Heart right ventricle (tissue), 16 donors: ENCODE measurements at regions not wholly inside any gene's neighbourhood (a gene's known extent, or its start where the extent isn't known, plus 50 kb on each side); places are given as distances from the start of the nearest gene placed in this dataset.
A peak's percentile ranks its signal among the peaks of the same experiment; 100 is the strongest.

ENCODE experiments used
- ATAC-seq, 8 donors: fragments of 200-7000 bp; cut with Tn5 transposase; one replicate each; pipeline ENCODE4 v1.9.1; 2020; ENCODE audit warnings: mild to moderate bottlenecking in 8 of 8, moderate library complexity in 8 of 8, moderate number of reproducible peaks in 1 of 8
- DNase-seq, 2 donors: peaks; one replicate each; pipeline ENCODE4 v3.0.0-alpha.2; 2020
- H3K27ac ChIP-seq, 10 donors: fragments of 200-600 bp; sonication (generic) in 2 of 10; one replicate each; pipeline versions ENCODE4 v1.5.0 to v1.8.0; 2020 to 2022; ENCODE audit warnings: mild to moderate bottlenecking in 3 of 10
- H3K27me3 ChIP-seq, 7 donors: fragments of 200-600 bp; one replicate each; pipeline ENCODE4 v1.8.0; 2021 to 2022; ENCODE audit warnings: mild to moderate bottlenecking in 2 of 7
- H3K36me3 ChIP-seq, 9 donors: fragments of 200-600 bp; sonication (generic) in 1 of 9; one replicate each; pipeline versions ENCODE4 v1.5.0 to v1.8.0; 2020 to 2022; ENCODE audit warnings: mild to moderate bottlenecking in 2 of 9
- H3K4me1 ChIP-seq, 9 donors: fragments of 200-600 bp; sonication (generic) in 1 of 9; one replicate each; pipeline versions ENCODE4 v1.5.0 to v1.8.0; 2020 to 2022; ENCODE audit warnings: mild to moderate bottlenecking in 4 of 9
- H3K4me3 ChIP-seq, 10 donors: fragments of 200-600 bp; sonication (generic) in 2 of 10; one replicate each; pipeline versions ENCODE4 v1.5.0 to v1.8.0; 2020 to 2022; ENCODE audit warnings: mild to moderate bottlenecking in 7 of 10, moderate library complexity in 2 of 10
- H3K9me3 ChIP-seq, 11 donors: fragments of 200-600 bp in 10 of 11; sonication (generic) in 2 of 11; one replicate each; pipeline versions ENCODE4 v1.5.0 to v1.8.0; 2013 to 2022; ENCODE audit warnings: mild to moderate bottlenecking in 2 of 11, control low read depth in 1 of 11, moderate library complexity in 1 of 11
- WGBS, 2 donors: extraction: QIAGEN DNeasy Blood & Tissue Kit; methylation state at CpG; one replicate each; pipeline ENCODE4 v1.1.7; 2013; ENCODE audit warnings: inconsistent platforms in 1 of 2; 5-methylcytosine and 5-hydroxymethylcytosine counted together
- intact Hi-C, 10 donors: fragments of 100-400 bp; cut with DNase I; formaldehyde crosslinking; loops; one replicate each; pipeline versions ENCODE4 v1.11.1 to v1.14.2; 2022
- TF ChIP-seq, protein P1 (sequence below), 9 donors: fragments of 200-600 bp; sonication (generic) in 2 of 9; IDR thresholded peaks; one replicate each; pipeline versions ENCODE4 v1.5.0 to v1.8.0; 2021 to 2022; ENCODE audit warnings: antibody characterized with exemption in 9 of 9, mild to moderate bottlenecking in 5 of 9, moderate library complexity in 1 of 9
- donor health status: Arrhythmogenic right ventricular cardiomyopathy.
- donor health status: ischemic (EF 13 %, LVEDD 7.1; RV severe dilation, severe dysfunction).
- donor health status: healthy with polysubstance abuse.
- donor health status: DM: no; HTN: yes; CAD: no.
- donor health status: DM: no; HTN: no; CAD: no.
- donor health status: ischemic (EF 25% LVEDD 6.9; RV normal size, moderate dysfunction).
- donor health status: ischemic (EF 25% LVEDD 5.7; RV mildly dilated, moderate dysfunction).
- donor health status: healthy.
- donor health status: DM: yes; HTN: yes; CAD: no.
- donor health status: Ischemic cardiomyopathy.
- donor health status: ischemic (EF 35%, LVEDD 5.7; RV mildly dilated, moderate dysfunction).
- donor health status: nonischemic (EF 11% LVEDD 7.7; RV severe dilation, severe dysfunction).
- donor health status: DM: yes; HTN: yes; CAD: no.
- donor health status: PGD.
- donor health status: ischemic (EF 29% LVEDD 5.4; RV normal size, mild dysfunction).
- donor health status: nonischemic (EF 23%, LVEDD 6.1; RV moderate dilation, normal function).

DNA sequence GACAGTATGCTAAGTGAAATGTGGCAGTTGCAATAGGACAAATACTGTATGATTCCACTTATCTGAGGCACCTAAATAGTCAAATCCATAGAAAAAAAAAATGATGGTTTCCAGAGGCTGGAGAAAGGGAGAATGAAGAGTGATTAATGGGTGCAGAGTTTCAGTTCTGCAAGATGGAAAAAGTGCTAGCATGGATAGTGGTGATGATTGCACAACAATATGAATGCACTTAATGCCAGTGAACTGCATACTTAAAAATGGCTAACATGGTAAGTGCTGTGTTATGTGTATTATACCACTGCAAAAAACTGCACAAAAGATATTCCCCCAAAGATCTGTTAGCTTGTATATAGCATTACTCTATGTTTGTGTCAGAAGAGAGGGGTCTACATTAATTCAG, 185.4 kb downstream of the INHBB start:
- DNase-seq (no peak), ATAC-seq (no peak)
- TF ChIP-seq, protein P1, sequence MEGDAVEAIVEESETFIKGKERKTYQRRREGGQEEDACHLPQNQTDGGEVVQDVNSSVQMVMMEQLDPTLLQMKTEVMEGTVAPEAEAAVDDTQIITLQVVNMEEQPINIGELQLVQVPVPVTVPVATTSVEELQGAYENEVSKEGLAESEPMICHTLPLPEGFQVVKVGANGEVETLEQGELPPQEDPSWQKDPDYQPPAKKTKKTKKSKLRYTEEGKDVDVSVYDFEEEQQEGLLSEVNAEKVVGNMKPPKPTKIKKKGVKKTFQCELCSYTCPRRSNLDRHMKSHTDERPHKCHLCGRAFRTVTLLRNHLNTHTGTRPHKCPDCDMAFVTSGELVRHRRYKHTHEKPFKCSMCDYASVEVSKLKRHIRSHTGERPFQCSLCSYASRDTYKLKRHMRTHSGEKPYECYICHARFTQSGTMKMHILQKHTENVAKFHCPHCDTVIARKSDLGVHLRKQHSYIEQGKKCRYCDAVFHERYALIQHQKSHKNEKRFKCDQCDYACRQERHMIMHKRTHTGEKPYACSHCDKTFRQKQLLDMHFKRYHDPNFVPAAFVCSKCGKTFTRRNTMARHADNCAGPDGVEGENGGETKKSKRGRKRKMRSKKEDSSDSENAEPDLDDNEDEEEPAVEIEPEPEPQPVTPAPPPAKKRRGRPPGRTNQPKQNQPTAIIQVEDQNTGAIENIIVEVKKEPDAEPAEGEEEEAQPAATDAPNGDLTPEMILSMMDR (IDR thresholded peaks at IDR 0.05): no peak
- H3K27me3 ChIP-seq: peaks cover 0 to 5% (median 0%) of the 10 kb centered on the region in 7 donors
- H3K4me3 ChIP-seq: no peak overlapping the region
- H3K4me1 ChIP-seq: peaks cover 0 to 14% (median 7%) of the 10 kb centered on the region in 9 donors
- H3K36me3 ChIP-seq: no peaks in the 10 kb centered on the region
- H3K9me3 ChIP-seq: peaks cover 0 to 13% (median 0%) of the 10 kb centered on the region in 11 donors
- intact Hi-C loops: no loop called here
- H3K27ac ChIP-seq: no peak overlapping the region

DNA sequence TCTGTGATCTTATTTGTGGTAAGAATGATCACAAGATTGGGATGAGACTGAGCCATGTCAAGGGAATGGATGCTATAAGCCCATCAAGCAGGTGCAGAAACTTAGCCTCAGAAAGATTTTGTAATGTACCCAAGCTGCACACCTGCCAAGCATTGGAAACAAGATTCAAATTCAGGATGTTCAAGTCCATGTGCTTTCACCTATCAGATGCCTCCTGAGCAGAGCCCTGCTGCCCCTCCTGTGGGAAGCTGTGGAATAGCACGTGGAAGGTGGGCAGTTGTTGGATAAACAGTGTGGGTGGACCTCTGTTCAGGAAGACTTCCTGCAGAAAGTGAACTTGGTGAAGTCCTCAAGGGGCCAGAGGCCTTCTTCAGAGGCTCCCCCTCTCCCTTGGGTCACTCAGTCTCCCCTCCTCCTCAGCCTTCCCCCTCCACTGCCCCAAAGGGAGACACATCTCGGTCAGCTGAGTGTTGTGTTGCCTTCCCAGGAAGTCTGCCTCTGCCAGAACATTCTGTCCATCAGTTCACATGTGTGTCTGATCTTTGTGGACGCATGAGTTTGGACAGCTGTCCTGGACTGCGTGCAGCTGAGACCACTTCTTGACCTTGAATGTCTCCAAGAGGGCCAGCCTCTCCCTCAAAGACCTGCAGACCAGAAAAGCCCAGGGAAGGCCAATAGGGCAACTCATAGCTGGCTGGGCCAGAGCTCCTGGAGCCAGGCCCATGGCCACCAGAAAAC, 186.1 kb downstream of the INHBB start:
- 39 to 41% methylated on average over 4 of the region's 4 CpGs for WGBS, 2 donors
- peak in 5 of 8 donors; percentile 4 to 75 (median 38) for ATAC-seq
- H3K36me3 ChIP-seq: no peaks in the 10 kb centered on the region
- H3K27me3 ChIP-seq: peaks cover 0 to 5% (median 0%) of the 10 kb centered on the region in 7 donors
- TF ChIP-seq, protein P1 (IDR thresholded peaks at IDR 0.05): no peak
- H3K27ac ChIP-seq: no peak overlapping the region
- peaks cover 0 to 13% (median 0%) of the 10 kb centered on the region in 11 donors for H3K9me3 ChIP-seq
- intact Hi-C loops: no loop called here
- no peak overlapping the region for H3K4me3 ChIP-seq
- DNase-seq: no peak
- H3K4me1 ChIP-seq: peaks cover 0 to 11% (median 7%) of the 10 kb centered on the region in 9 donors

DNA sequence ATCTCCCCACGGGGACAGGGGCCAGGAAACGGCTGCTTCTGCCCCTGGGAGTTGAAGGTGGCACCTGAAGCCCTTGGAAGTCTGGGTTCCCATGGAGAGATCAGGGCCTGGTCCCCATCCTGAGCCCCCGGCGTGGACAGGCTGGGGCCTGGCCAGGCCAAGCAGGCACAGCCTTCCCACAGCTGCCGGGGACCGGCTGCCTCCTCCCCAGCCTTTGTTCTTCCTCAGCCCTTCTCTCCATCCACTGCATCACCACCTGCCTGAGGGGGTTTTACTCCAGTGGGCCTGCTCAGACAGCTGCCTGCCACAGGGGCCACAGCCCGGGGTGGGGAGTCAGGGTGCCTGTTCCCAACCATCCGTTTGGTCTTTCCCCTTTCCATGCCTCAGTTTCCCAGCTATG, 187.7 kb downstream of the INHBB start:
- peaks cover 0 to 13% (median 0%) of the 10 kb centered on the region in 11 donors for H3K9me3 ChIP-seq
- 88 to 91% methylated on average over 8 of the region's 8 CpGs for WGBS, 2 donors
- DNase-seq: no peak
- no peaks in the 10 kb centered on the region for H3K36me3 ChIP-seq
- ATAC-seq: no peak
- H3K27me3 ChIP-seq: no peaks in the 10 kb centered on the region
- TF ChIP-seq, protein P1 (IDR thresholded peaks at IDR 0.05): no peak
- H3K4me3 ChIP-seq: no peak overlapping the region
- peaks cover 0 to 12% (median 7%) of the 10 kb centered on the region in 9 donors for H3K4me1 ChIP-seq
- no peak overlapping the region for H3K27ac ChIP-seq
- intact Hi-C loops: no loop called here

DNA sequence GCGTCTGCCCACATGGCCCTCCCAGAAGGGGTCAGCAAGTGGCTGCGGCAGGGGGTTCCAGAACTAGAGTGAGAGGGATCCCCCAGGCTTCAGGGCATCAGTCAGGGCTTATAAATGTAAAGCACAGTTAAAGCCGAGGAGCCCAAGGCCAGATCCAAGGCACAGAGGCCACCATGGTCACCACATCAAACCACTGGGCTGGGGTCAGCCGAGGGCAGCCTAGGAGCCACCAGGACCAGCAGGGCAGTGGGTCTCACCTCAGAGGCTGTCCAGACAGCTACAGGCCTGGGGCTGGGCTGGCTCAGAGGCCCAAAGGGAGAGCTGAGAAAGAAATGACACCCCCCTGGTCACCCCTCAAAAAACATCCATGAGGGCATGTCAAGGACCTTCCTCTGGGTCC, 188.5 kb downstream of the INHBB start:
- Histone ChIP-seq H3K27ac (no peak overlapping the region), H3K36me3 (no peaks in the 10 kb centered on the region), H3K27me3 (no peaks in the 10 kb centered on the region), H3K4me1 (peaks cover 3 to 16% (median 10%) of the 10 kb centered on the region in 9 donors), H3K9me3 (peaks cover 0 to 13% (median 0%) of the 10 kb centered on the region in 11 donors), H3K4me3 (no peak overlapping the region)
- ATAC-seq (peak in 1 of 8 donors; percentile 4), DNase-seq (no peak)
- 96 to 97% methylated on average over 4 of the region's 4 CpGs for WGBS, 2 donors
- intact Hi-C loops: no loop called here
- TF ChIP-seq, protein P1 (IDR thresholded peaks at IDR 0.05): no peak
